ENCODE measurements at regions not wholly inside any gene's neighbourhood (a gene's known extent, or its start where the extent isn't known, plus 50 kb on each side); places are given as distances from the start of the nearest gene placed in this dataset.

DNA sequence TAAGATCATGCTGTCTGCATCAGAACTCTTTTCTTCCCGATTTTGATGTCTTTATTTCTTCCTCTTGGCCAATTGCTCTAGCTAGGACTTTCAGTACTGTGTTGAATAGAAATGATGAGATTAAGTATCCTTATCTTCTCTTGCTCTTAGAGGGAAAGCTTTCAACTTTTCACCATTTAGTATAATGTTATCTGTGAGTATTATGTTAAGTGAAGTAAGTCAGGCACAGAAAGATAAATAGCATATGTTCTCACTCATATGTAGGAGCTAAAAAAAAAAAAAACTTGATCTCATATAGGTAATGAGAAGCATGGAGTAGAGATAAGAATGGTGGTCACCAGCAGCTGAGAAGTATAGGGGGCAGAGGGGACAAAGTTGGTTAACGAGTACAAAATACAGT, 1089.5 kb downstream of the TDRD15 start:
- no peak for DNase-seq (ENCODE audit: low read depth in 2 of 2)
- Histone ChIP-seq H3K36me3 (ENCODE audit: control insufficient read depth, insufficient read depth, low read length) (no peaks in the 10 kb centered on the region), H2AFZ (ENCODE audit: low read length) (no peak overlapping the region), H3K9ac (ENCODE audit: insufficient read depth, low read length) (no peak overlapping the region), H4K20me1 (ENCODE audit: control insufficient read depth, extremely low read depth, insufficient read depth, low read length) (no peaks in the 10 kb centered on the region), H3K4me1 (ENCODE audit: control insufficient read depth, extremely low read depth, insufficient read depth, low read length) (no peaks in the 10 kb centered on the region), H3K79me2 (ENCODE audit: control insufficient read depth, insufficient read depth, low read length) (no peaks in the 10 kb centered on the region), H3K27me3 (ENCODE audit: control insufficient read depth, insufficient read depth, low read length) (no peaks in the 10 kb centered on the region), H3K4me2 (ENCODE audit: extremely low read depth, insufficient read depth, low read length) (no peak overlapping the region), H3K9me3 (ENCODE audit: control insufficient read depth, insufficient read depth, low read depth, low read length) (no peaks in the 10 kb centered on the region), H3K4me3 (replicated peaks in 1 of 4; ENCODE audit: control extremely low read depth in 1 of 4, insufficient read depth in 1 of 4, low read depth in 3 of 4, low read length in 4 of 4) (no peak overlapping the region), H3K27ac (ENCODE audit: insufficient read depth, low read length) (no peak overlapping the region)
- TF ChIP-seq, protein P1, sequence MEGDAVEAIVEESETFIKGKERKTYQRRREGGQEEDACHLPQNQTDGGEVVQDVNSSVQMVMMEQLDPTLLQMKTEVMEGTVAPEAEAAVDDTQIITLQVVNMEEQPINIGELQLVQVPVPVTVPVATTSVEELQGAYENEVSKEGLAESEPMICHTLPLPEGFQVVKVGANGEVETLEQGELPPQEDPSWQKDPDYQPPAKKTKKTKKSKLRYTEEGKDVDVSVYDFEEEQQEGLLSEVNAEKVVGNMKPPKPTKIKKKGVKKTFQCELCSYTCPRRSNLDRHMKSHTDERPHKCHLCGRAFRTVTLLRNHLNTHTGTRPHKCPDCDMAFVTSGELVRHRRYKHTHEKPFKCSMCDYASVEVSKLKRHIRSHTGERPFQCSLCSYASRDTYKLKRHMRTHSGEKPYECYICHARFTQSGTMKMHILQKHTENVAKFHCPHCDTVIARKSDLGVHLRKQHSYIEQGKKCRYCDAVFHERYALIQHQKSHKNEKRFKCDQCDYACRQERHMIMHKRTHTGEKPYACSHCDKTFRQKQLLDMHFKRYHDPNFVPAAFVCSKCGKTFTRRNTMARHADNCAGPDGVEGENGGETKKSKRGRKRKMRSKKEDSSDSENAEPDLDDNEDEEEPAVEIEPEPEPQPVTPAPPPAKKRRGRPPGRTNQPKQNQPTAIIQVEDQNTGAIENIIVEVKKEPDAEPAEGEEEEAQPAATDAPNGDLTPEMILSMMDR (conservative IDR thresholded peaks at IDR 0.05 in 1 of 2, IDR thresholded peaks at IDR 0.05 in 1 of 2; ENCODE audit: low read depth in 1 of 2, low read length in 2 of 2), result no peak
- TF ChIP-seq EZH2 (IDR thresholded peaks at IDR 0.05; ENCODE audit: low read length, missing control alignments), result no peak

DNA sequence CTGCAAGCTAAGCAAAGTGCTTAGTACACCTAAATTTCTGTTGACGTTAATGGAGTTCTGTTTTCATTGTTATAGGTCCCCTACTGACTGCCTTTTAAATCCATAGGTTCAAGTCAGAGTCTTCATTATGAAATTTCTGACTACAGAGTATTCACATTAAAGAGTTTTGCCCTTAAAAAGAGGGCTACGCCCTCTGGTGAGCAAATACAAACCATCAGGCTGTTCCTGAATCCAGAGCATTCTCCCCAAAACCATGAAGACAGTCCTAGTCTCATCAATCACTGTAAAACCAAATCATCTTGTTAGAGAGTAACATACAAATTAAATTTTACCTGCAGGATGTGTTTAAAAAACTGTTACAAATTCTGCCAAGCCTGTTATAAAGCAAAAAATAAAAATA, 1091.7 kb downstream of the TDRD15 start:
- no peak overlapping the region for H3K4me3 ChIP-seq (replicated peaks in 1 of 4; ENCODE audit: control extremely low read depth in 1 of 4, insufficient read depth in 1 of 4, low read depth in 3 of 4, low read length in 4 of 4)
- no peak overlapping the region for H3K4me2 ChIP-seq (ENCODE audit: extremely low read depth, insufficient read depth, low read length)
- no peaks in the 10 kb centered on the region for H4K20me1 ChIP-seq (ENCODE audit: control insufficient read depth, extremely low read depth, insufficient read depth, low read length)
- no peaks in the 10 kb centered on the region for H3K27me3 ChIP-seq (ENCODE audit: control insufficient read depth, insufficient read depth, low read length)
- H2AFZ ChIP-seq (ENCODE audit: low read length), result no peak overlapping the region
- DNase-seq (ENCODE audit: low read depth in 2 of 2), result no peak
- H3K9me3 ChIP-seq (ENCODE audit: control insufficient read depth, insufficient read depth, low read depth, low read length), result no peaks in the 10 kb centered on the region
- no peaks in the 10 kb centered on the region for H3K36me3 ChIP-seq (ENCODE audit: control insufficient read depth, insufficient read depth, low read length)
- H3K27ac ChIP-seq (ENCODE audit: insufficient read depth, low read length), result no peak overlapping the region
- no peaks in the 10 kb centered on the region for H3K79me2 ChIP-seq (ENCODE audit: control insufficient read depth, insufficient read depth, low read length)
- no peak overlapping the region for H3K9ac ChIP-seq (ENCODE audit: insufficient read depth, low read length)
- TF ChIP-seq, protein P1 (conservative IDR thresholded peaks at IDR 0.05 in 1 of 2, IDR thresholded peaks at IDR 0.05 in 1 of 2; ENCODE audit: low read depth in 1 of 2, low read length in 2 of 2), result no peak
- TF ChIP-seq EZH2 (IDR thresholded peaks at IDR 0.05; ENCODE audit: low read length, missing control alignments), result no peak
- no peaks in the 10 kb centered on the region for H3K4me1 ChIP-seq (ENCODE audit: control insufficient read depth, extremely low read depth, insufficient read depth, low read length)

DNA sequence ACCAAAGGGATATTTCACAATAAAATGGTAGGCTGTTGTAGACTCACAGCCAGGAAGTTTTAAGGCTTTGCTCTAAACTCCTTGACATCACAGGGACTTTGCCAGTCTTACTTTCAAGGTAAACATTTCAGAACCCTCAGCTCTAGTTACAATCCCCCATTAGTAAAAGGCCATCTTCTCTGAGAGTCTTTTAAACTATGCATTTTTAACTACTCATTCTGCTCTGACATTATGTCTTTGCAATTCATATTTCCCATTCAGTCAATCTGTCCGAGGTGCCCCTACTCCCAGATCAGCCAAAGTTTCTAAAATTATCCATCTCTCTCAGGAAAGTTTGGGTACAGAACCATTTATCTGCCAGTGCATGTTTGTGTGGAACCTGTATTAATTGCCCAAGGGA, 1094.1 kb downstream of the TDRD15 start:
- H3K27me3 ChIP-seq (ENCODE audit: control insufficient read depth, insufficient read depth, low read length), result no peaks in the 10 kb centered on the region
- H3K36me3 ChIP-seq (ENCODE audit: control insufficient read depth, insufficient read depth, low read length), result no peaks in the 10 kb centered on the region
- H3K4me1 ChIP-seq (ENCODE audit: control insufficient read depth, extremely low read depth, insufficient read depth, low read length), result no peaks in the 10 kb centered on the region
- no peaks in the 10 kb centered on the region for H3K9me3 ChIP-seq (ENCODE audit: control insufficient read depth, insufficient read depth, low read depth, low read length)
- H3K27ac ChIP-seq (ENCODE audit: insufficient read depth, low read length), result no peak overlapping the region
- DNase-seq (ENCODE audit: low read depth in 2 of 2), result no peak
- no peak overlapping the region for H3K4me3 ChIP-seq (replicated peaks in 1 of 4; ENCODE audit: control extremely low read depth in 1 of 4, insufficient read depth in 1 of 4, low read depth in 3 of 4, low read length in 4 of 4)
- no peaks in the 10 kb centered on the region for H3K79me2 ChIP-seq (ENCODE audit: control insufficient read depth, insufficient read depth, low read length)
- no peak overlapping the region for H3K9ac ChIP-seq (ENCODE audit: insufficient read depth, low read length)
- H4K20me1 ChIP-seq (ENCODE audit: control insufficient read depth, extremely low read depth, insufficient read depth, low read length), result no peaks in the 10 kb centered on the region
- H2AFZ ChIP-seq (ENCODE audit: low read length), result no peak overlapping the region
- TF ChIP-seq, protein P1 (conservative IDR thresholded peaks at IDR 0.05 in 1 of 2, IDR thresholded peaks at IDR 0.05 in 1 of 2; ENCODE audit: low read depth in 1 of 2, low read length in 2 of 2), result no peak
- TF ChIP-seq EZH2 (IDR thresholded peaks at IDR 0.05; ENCODE audit: low read length, missing control alignments), result no peak
- H3K4me2 ChIP-seq (ENCODE audit: extremely low read depth, insufficient read depth, low read length), result no peak overlapping the region
